ENCODE measurements at regions not wholly inside any gene's neighbourhood (a gene's known extent, or its start where the extent isn't known, plus 50 kb on each side); places are given as distances from the start of the nearest gene placed in this dataset.
"Not testable (repeated sequence)": the region's sequence is repeated elsewhere in the genome, so short reads cannot be mapped to it uniquely, and the experiment has no call there.

DNA sequence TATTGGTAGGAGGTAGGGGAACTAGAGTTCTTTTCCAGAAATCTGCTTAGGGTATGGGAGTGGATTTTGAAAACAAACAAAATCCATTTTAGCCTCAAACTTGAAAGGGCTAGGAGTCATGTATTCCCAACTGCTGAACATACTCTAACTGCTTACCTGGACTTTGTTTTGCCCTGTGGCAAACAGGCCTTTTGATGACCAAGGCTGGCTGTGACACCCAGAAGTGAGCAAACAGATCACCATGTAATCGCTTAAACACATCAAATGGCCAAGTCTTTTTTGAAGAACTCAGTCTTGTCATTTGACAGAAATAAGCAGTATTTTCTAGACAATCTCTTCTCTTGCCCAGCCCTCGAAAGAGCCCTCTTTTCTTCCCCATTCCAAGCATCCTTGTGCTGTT is 203.4 kb downstream of the KIT start:
- in situ Hi-C loops (cut with HindIII; ENCODE audit: low sequenced_read_pairs) = no loop called here

GRCh38 chr4:54855191-54855854 is 197.6 kb downstream of the KIT start:
- in situ Hi-C loops (cut with HindIII; ENCODE audit: low sequenced_read_pairs) = no loop called here

- in situ Hi-C loops (cut with HindIII; ENCODE audit: low sequenced_read_pairs) = no loop called here
Observed at GRCh38 chr4:54852602-54853001, 194.8 kb downstream of the KIT start.

DNA sequence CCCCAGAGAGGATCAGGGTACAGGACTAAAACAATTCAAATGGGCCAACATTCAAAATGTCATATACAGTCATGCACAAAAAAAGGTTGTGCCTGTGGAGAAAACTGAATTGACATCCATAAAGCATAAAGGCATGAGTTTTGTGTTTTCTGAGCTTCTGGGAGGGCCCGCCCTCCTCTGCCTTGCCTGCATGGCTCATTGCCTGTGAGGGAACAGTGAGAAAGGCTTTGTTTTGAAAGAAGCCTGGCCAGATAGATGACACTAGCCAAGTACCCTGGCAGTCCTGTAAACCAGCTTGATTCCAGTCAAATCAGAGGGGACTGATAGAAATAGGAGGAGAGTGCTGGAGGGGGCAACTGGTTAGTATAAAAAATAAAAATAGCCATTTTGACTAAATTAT is 194.3 kb downstream of the KIT start:
- in situ Hi-C loops (cut with HindIII; ENCODE audit: low sequenced_read_pairs) = no loop called here

DNA sequence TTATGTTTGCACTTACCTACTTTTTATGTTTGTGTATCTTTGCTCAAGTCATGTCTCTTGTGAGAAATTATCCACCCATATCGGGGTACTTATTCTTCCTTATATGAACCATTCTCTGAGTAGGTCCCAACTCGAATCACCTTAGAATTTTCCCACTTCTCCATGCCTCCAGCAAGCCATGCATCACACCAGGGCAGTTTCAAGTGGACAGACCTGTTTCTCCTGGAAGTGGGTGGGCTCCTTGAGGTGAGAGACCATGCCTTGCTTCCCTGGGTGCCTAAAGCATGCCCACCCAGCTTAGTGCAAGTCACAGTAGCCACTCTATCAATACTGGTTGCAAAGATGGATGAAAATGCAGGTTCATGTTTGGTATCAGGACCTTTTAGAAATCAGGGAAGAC is 187.2 kb downstream of the KIT start:
- in situ Hi-C loops (cut with HindIII; ENCODE audit: low sequenced_read_pairs) = no loop called here

DNA sequence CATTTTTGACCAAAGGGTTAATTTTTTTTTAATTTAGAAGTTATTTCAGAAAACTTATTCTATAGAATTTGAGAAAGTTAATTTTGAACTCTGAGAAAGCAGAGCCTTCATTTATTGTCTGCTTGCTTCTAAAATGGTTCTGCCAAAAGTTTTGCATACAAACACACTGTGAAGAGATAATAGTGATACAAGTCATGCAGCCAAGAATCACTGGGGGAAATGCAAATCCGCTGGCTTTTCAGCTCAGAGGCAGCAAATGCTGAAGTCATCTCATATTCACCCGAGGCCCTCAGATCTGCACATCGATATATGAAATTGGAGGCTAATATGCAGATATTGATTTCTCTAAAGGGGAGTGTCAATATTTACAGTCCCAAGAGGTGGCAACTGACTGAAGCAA is 186.2 kb downstream of the KIT start:
- in situ Hi-C loops (cut with HindIII; ENCODE audit: low sequenced_read_pairs) = no loop called here

GRCh38 chr4:54843106-54843505 is 185.3 kb downstream of the KIT start:
- in situ Hi-C loops (cut with HindIII; ENCODE audit: low sequenced_read_pairs) = no loop called here

DNA sequence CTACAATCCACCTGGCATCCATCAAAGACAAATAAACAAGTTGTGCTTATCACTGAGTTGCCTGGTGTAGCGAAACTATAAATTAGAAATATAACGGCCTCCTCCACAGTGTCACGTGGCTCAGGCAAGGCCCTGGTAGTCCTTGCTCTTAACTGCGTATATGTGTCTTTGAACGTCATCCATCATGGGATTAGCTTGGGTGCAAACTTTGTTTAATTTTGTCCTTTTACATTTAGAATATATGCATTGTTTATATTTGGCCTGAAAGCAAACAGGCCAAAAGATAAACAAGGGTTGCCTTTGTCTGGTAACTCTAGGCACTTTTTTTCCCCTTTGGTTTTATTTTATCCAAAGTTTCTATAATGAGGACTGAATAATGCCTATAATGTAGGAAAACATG is 184.9 kb downstream of the KIT start:
- in situ Hi-C loops (cut with HindIII; ENCODE audit: low sequenced_read_pairs) = no loop called here

- in situ Hi-C loops (cut with HindIII; ENCODE audit: low sequenced_read_pairs) = no loop called here
Observed at GRCh38 chr4:54842226-54842625, 184.5 kb downstream of the KIT start.

- in situ Hi-C loops (cut with HindIII; ENCODE audit: low sequenced_read_pairs) = no loop called here
Observed at GRCh38 chr4:54840992-54841768, 183.4 kb downstream of the KIT start.

DNA sequence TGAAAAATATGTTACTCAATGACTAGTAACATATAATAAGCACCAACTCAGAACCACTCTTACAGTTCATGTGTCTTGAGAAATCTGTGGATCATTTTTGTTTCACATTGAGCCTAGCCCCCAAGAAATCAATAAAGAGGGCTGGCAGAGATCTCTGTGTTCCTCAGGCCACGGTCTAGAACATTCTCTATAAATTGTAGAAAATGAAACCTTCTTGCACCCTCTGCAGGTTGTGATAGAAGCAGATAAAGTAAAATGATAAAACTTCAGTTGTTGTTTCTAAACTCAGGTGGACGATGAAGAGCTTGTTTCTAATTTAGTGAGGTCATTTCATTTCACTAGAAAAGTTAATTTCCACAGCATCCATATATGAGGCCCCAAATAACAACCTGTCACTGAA is 182.7 kb downstream of the KIT start:
- in situ Hi-C loops (cut with HindIII; ENCODE audit: low sequenced_read_pairs) = no loop called here

DNA sequence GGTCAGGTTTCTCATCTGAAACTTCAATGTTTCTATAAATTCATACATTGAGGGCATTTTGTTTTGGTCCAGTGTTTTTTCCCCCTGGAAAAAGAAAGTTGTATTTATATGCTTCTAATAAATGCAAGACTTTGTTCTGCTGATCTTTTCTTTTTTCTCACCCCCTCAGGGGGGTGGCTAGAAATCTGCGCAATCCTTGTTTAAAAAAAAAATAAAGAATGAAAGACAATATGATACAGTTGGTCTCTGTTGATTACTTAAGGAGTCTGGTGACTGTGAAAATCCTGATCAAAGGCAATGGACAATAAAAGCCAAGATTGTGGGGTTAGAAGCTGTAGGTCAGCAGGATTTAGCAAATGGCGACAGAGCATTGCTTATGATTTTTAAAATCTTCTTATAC is 180.5 kb downstream of the KIT start:
- in situ Hi-C loops (cut with HindIII; ENCODE audit: low sequenced_read_pairs) = no loop called here

DNA sequence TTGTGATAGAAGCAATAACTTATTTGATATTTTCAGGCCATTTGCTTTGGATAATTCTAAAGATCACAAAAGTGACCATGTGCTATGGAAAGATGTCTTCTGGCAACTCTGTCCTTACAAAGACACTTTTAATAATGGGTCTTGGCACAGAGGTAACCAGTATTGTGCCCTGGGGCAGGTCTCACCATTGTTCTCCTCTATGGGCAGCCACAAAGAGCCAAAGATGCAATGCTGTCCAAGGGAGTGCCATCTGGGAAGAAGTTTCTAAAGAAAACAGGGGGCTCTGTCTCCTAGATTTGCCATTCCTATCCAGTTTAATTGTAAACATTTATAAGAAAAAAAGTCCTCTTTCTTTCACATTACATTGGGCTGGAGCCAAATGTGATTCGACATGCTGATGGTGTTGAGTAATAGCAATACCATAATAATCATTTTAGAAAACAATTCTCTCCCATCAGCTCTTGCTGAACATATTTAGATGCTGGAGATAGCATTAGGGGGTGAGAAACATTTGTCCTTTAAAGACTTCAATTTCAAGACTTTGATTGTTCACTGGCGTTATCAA is 179.9 kb downstream of the KIT start:
- in situ Hi-C loops (cut with HindIII; ENCODE audit: low sequenced_read_pairs) = no loop called here

GRCh38 chr4:54828361-54828760 is 170.6 kb downstream of the KIT start:
- in situ Hi-C loops (cut with HindIII; ENCODE audit: low sequenced_read_pairs) = not testable (repeated sequence)

DNA sequence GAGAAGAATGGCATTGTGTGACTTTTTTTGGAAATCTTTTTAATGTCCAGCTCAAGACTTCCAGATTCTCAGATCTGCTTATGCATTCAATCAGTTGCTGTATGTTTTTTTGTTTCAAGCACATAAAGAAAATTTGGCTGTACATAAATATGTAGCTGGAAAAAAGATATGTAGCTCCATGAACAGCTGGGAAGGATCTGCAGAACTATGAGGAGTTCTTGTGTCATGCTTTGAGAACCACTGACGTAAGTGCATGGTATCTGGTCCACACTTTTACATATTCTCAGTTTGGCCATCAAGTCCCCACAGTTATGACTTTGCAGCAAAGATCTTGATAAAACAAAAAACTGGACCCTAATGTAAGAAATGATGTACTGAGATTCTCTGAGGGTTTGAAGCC is 165.9 kb downstream of the KIT start:
- in situ Hi-C loops (cut with HindIII; ENCODE audit: low sequenced_read_pairs) = no loop called here

DNA sequence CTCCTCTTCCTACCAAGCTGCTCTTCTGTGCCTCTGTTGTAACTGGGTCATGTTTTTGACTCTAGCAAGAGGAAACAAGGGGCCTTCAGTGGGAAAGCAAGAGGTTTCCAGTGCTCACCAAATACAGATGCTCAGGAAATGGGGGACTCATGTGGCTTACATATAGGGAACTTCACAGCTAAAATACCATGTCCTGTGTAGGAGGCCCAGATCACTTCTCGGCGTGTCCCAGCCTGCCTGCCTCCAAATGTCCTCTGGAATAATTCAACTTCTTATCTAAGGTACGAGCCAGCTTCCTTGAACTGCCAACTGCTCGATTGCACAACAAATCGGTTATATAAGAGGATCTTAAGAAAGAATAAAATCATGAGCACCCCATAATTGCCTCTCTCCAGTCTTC is 161.3 kb downstream of the KIT start:
- in situ Hi-C loops (cut with HindIII; ENCODE audit: low sequenced_read_pairs) = no loop called here

GRCh38 chr4:54818481-54818880 is 160.7 kb downstream of the KIT start:
- in situ Hi-C loops (cut with HindIII; ENCODE audit: low sequenced_read_pairs) = no loop called here

GRCh38 chr4:54813674-54814073 is 155.9 kb downstream of the KIT start:
- in situ Hi-C loops (cut with HindIII; ENCODE audit: low sequenced_read_pairs) = no loop called here

DNA sequence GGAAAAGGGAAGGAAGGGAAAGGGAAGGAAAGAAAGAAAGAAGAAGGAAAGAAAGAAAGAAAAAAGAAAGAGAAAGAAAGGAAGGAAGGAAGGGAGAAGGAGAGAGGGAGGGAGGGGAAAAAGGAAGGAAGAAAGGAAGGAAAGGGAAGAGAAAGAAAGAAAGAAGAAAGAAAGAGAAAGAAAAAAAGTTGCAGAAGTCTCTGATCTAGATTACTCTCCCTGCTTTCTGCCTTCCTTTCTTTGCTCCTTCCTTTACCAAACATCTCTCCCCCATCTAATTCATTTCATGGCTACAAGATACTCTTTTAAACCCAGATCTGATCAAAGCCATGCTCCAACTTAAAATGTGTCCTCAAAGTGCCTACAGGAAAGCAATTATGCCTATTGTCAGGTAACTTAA is 148.6 kb downstream of the KIT start:
- in situ Hi-C loops (cut with HindIII; ENCODE audit: low sequenced_read_pairs) = no loop called here

GRCh38 chr4:54802336-54802735 is 144.6 kb downstream of the KIT start:
- in situ Hi-C loops (cut with HindIII; ENCODE audit: low sequenced_read_pairs) = no loop called here

GRCh38 chr4:54800831-54801530 is 143.2 kb downstream of the KIT start:
- in situ Hi-C loops (cut with HindIII; ENCODE audit: low sequenced_read_pairs) = no loop called here

DNA sequence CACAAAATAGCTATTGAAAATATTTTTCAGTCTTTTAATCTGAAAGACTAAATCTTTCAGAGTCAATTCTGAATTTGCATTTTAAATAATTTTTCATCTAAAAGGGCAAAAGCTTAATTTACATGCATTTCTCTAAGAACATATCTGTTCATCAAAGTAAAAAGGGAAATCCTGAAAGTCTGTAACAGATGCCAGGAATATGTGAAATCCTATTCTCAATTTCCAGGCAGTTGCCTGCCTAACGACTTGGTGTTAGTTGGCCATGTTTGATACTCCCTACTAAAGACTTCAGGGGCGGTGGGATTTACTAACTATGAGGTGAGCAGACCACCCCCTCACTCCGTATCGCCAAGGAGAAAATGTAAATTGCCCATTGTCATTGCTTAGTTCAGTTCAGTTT is 136.8 kb downstream of the KIT start:
- in situ Hi-C loops (cut with HindIII; ENCODE audit: low sequenced_read_pairs) = no loop called here
